ENCODE measurements at regions not wholly inside any gene's neighbourhood (a gene's known extent, or its start where the extent isn't known, plus 50 kb on each side); places are given as distances from the start of the nearest gene placed in this dataset.

GRCh38 chr1:55703726-55704363, 488.7 kb upstream of the USP24 start:
- Mint-ChIP-seq H3K9me3 (no peaks in the 10 kb centered on the region), H3K27me3 (peaks cover 2% of the 10 kb centered on the region), H3K36me3 (ENCODE audit: low read depth) (no peaks in the 10 kb centered on the region), H3K4me1 (no peaks in the 10 kb centered on the region), H3K4me3 (no peak overlapping the region), H3K27ac (no peak overlapping the region)
- ChIA-PET CTCF (no interaction called here), POLR2A (no interaction called here)
- no peak for DNase-seq

GRCh38 chr1:55702064-55702463, 486.9 kb upstream of the USP24 start:
- Mint-ChIP-seq H3K4me3 (no peak overlapping the region), H3K4me1 (no peaks in the 10 kb centered on the region), H3K27ac (no peak overlapping the region), H3K27me3 (no peaks in the 10 kb centered on the region), H3K36me3 (ENCODE audit: low read depth) (no peaks in the 10 kb centered on the region), H3K9me3 (no peaks in the 10 kb centered on the region)
- CTCF ChIA-PET = no interaction called here
- POLR2A ChIA-PET = no interaction called here
- DNase-seq = no peak

GRCh38 chr1:55700359-55701130, 485.4 kb upstream of the USP24 start:
- no peaks in the 10 kb centered on the region for H3K9me3 Mint-ChIP-seq
- H3K36me3 Mint-ChIP-seq (ENCODE audit: low read depth) = no peaks in the 10 kb centered on the region
- no peaks in the 10 kb centered on the region for H3K4me1 Mint-ChIP-seq
- H3K27ac Mint-ChIP-seq = no peak overlapping the region
- H3K27me3 Mint-ChIP-seq = no peaks in the 10 kb centered on the region
- POLR2A ChIA-PET = no interaction called here
- H3K4me3 Mint-ChIP-seq = no peak overlapping the region
- no peak for DNase-seq
- CTCF ChIA-PET = interaction anchor here (0.7 kb wide), 1 partner anchor 493 kb away, joined by 3 read pairs; no protein-coding TSS in a partner anchor

GRCh38 chr1:55699228-55699627, 484.1 kb upstream of the USP24 start:
- CTCF ChIA-PET = no interaction called here
- Mint-ChIP-seq H3K9me3 (no peaks in the 10 kb centered on the region), H3K4me1 (no peaks in the 10 kb centered on the region), H3K36me3 (ENCODE audit: low read depth) (no peaks in the 10 kb centered on the region), H3K4me3 (no peak overlapping the region), H3K27ac (no peak overlapping the region), H3K27me3 (no peaks in the 10 kb centered on the region)
- POLR2A ChIA-PET = no interaction called here
- DNase-seq = no peak

- POLR2A ChIA-PET = no interaction called here
- Mint-ChIP-seq H3K9me3 (no peaks in the 10 kb centered on the region), H3K36me3 (ENCODE audit: low read depth) (no peaks in the 10 kb centered on the region), H3K27me3 (no peaks in the 10 kb centered on the region), H3K4me3 (no peak overlapping the region), H3K4me1 (no peaks in the 10 kb centered on the region), H3K27ac (no peak overlapping the region)
- no peak for DNase-seq
- CTCF ChIA-PET = no interaction called here
Measured at GRCh38 chr1:55697997-55698535, 482.9 kb upstream of the USP24 start.

GRCh38 chr1:55696891-55697290, 481.7 kb upstream of the USP24 start:
- H3K27me3 Mint-ChIP-seq = no peaks in the 10 kb centered on the region
- no peak for DNase-seq
- H3K9me3 Mint-ChIP-seq = no peaks in the 10 kb centered on the region
- H3K4me3 Mint-ChIP-seq = no peak overlapping the region
- no peak overlapping the region for H3K27ac Mint-ChIP-seq
- no peaks in the 10 kb centered on the region for H3K4me1 Mint-ChIP-seq
- no peaks in the 10 kb centered on the region for H3K36me3 Mint-ChIP-seq (ENCODE audit: low read depth)
- POLR2A ChIA-PET = no interaction called here
- CTCF ChIA-PET = no interaction called here

GRCh38 chr1:55696181-55696754, 481.1 kb upstream of the USP24 start:
- Mint-ChIP-seq H3K4me3 (no peak overlapping the region), H3K9me3 (no peaks in the 10 kb centered on the region), H3K27me3 (no peaks in the 10 kb centered on the region), H3K4me1 (no peaks in the 10 kb centered on the region), H3K27ac (no peak overlapping the region), H3K36me3 (ENCODE audit: low read depth) (no peaks in the 10 kb centered on the region)
- DNase-seq = no peak
- POLR2A ChIA-PET = no interaction called here
- CTCF ChIA-PET = no interaction called here

- H3K9me3 Mint-ChIP-seq = no peaks in the 10 kb centered on the region
- ChIA-PET CTCF (no interaction called here), POLR2A (no interaction called here)
Measured at GRCh38 chr1:55695552-55695951, 480.4 kb upstream of the USP24 start.

GRCh38 chr1:55695151-55695550, 480.0 kb upstream of the USP24 start:
- H3K36me3 Mint-ChIP-seq (ENCODE audit: low read depth) = no peaks in the 10 kb centered on the region
- CTCF ChIA-PET = no interaction called here
- POLR2A ChIA-PET = no interaction called here
- H3K4me1 Mint-ChIP-seq = no peaks in the 10 kb centered on the region
- no peak overlapping the region for H3K4me3 Mint-ChIP-seq
- no peaks in the 10 kb centered on the region for H3K27me3 Mint-ChIP-seq
- no peak overlapping the region for H3K27ac Mint-ChIP-seq
- no peaks in the 10 kb centered on the region for H3K9me3 Mint-ChIP-seq
- no peak for DNase-seq

More at GRCh38 chr1:55695552-55695951, 480.4 kb upstream of the USP24 start:
- DNase-seq = no peak
- H3K27ac Mint-ChIP-seq = no peak overlapping the region
- H3K4me1 Mint-ChIP-seq = no peaks in the 10 kb centered on the region
- H3K27me3 Mint-ChIP-seq = no peaks in the 10 kb centered on the region
- no peak overlapping the region for H3K4me3 Mint-ChIP-seq
- H3K36me3 Mint-ChIP-seq (ENCODE audit: low read depth) = no peaks in the 10 kb centered on the region

GRCh38 chr1:55694310-55694801, 479.2 kb upstream of the USP24 start:
- DNase-seq = no peak
- Mint-ChIP-seq H3K27me3 (no peaks in the 10 kb centered on the region), H3K4me1 (no peaks in the 10 kb centered on the region), H3K9me3 (no peaks in the 10 kb centered on the region), H3K4me3 (no peak overlapping the region), H3K36me3 (ENCODE audit: low read depth) (no peaks in the 10 kb centered on the region), H3K27ac (no peak overlapping the region)
- CTCF ChIA-PET = no interaction called here
- POLR2A ChIA-PET = no interaction called here

- H3K36me3 Mint-ChIP-seq (ENCODE audit: low read depth) = no peaks in the 10 kb centered on the region
- no peaks in the 10 kb centered on the region for H3K9me3 Mint-ChIP-seq
- no peak for DNase-seq
- ChIA-PET CTCF (no interaction called here), POLR2A (no interaction called here)
- H3K27me3 Mint-ChIP-seq = no peaks in the 10 kb centered on the region
- H3K4me3 Mint-ChIP-seq = no peak overlapping the region
- H3K27ac Mint-ChIP-seq = no peak overlapping the region
- H3K4me1 Mint-ChIP-seq = no peaks in the 10 kb centered on the region
Measured at GRCh38 chr1:55692726-55693125, 477.6 kb upstream of the USP24 start.

GRCh38 chr1:55690366-55690765, 475.2 kb upstream of the USP24 start:
- no peaks in the 10 kb centered on the region for H3K4me1 Mint-ChIP-seq
- H3K36me3 Mint-ChIP-seq (ENCODE audit: low read depth) = no peaks in the 10 kb centered on the region
- no peak overlapping the region for H3K27ac Mint-ChIP-seq
- peaks cover 4% of the 10 kb centered on the region for H3K27me3 Mint-ChIP-seq
- no peak for DNase-seq
- no peak overlapping the region for H3K4me3 Mint-ChIP-seq
- POLR2A ChIA-PET = no interaction called here
- CTCF ChIA-PET = no interaction called here
- H3K9me3 Mint-ChIP-seq = no peaks in the 10 kb centered on the region

- H3K9me3 Mint-ChIP-seq = no peaks in the 10 kb centered on the region
- H3K27ac Mint-ChIP-seq = no peak overlapping the region
- ChIA-PET CTCF (no interaction called here), POLR2A (no interaction called here)
- no peak for DNase-seq
- peaks cover 4% of the 10 kb centered on the region for H3K27me3 Mint-ChIP-seq
- no peak overlapping the region for H3K4me3 Mint-ChIP-seq
- no peaks in the 10 kb centered on the region for H3K4me1 Mint-ChIP-seq
- H3K36me3 Mint-ChIP-seq (ENCODE audit: low read depth) = no peaks in the 10 kb centered on the region
Measured at GRCh38 chr1:55689800-55690199, 474.6 kb upstream of the USP24 start.

Data from activated CD4-positive, alpha-beta T cell treated with anti-CD3 and anti-CD28 coated beads, Interleukin-2, amount 10 ng/mL, durations not matched to agents 7 days and 5 days (primary cell).